HG03432 (cell line): ENCODE measurements at regions not wholly inside any gene's neighbourhood (a gene's known extent, or its start where the extent isn't known, plus 50 kb on each side); places are given as distances from the start of the nearest gene placed in this dataset.
"Not testable (repeated sequence)": the region's sequence is repeated elsewhere in the genome, so short reads cannot be mapped to it uniquely, and the experiment has no call there.

Experiments
- ATAC-seq: cut with Tn5 transposase; IDR thresholded peaks from one replicate; pipeline ENCODE4 v1.9.1; 2021; ENCODE audit warnings: mild to moderate bottlenecking, moderate library complexity; ENCODE audit not compliant: unreplicated experiment

DNA sequence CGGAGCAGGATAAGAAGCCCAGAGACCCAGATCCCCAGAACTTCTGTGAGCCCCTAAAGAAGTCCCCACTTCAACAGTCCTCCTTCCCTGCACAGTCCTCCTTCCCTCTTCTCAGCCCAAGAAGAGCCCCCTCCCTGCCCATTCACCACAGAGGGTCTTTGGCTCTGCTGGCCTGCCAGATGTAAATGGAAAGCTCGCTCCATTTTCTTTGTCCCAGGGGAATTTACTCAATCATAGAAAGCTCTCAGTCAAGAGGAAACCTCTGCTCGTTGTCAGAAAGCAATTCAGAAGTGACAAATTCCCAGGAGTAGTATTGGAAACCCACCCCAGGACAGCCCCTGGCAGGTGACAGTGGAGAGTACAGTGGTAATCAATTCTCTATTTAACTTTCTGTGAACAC lies 105.5 kb upstream of the SMAD3 start:
- ATAC-seq: no peak

DNA sequence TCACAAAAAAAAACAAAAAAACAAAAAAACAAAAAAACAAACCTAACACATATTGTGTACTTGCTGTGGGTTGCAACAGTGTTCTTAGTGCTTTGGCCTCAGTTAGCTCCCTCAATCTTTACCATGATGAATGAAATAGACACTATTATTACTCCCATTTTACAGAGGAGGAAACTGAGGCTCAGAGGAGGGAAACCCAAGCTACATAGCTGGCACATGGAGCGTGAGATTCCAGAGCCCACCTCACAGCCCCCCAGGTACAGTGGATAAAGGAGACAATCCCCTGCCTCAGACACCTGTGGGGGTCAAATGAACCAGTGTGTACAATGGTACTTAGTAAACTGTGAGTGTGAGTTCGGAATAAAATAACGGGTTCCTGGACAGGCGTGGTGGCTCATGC lies 104.9 kb upstream of the SMAD3 start:
- ATAC-seq: no peak

DNA sequence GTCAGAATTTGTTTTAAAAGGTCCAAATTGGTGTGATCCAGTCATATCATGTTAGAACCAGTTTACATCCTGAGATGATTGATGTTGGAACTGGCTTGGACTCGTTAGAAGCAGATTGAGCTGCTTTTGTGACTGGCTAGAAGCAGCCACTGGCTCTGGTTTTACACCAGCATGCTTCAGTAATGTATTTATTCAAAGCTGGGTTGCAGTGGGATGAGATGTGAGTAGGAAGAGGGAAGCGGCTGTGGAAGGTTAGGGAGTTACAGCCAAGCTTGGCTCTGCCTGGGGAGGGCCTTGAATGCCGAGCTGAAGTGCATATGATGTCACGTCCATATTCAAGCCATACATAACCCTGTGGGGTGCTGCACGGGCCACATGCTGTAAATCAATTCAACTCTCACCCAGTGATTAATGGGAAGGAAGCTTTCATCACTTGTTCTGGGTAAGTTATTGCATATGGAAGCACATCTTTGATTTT lies 104.0 kb upstream of the SMAD3 start:
- no peak for ATAC-seq

DNA sequence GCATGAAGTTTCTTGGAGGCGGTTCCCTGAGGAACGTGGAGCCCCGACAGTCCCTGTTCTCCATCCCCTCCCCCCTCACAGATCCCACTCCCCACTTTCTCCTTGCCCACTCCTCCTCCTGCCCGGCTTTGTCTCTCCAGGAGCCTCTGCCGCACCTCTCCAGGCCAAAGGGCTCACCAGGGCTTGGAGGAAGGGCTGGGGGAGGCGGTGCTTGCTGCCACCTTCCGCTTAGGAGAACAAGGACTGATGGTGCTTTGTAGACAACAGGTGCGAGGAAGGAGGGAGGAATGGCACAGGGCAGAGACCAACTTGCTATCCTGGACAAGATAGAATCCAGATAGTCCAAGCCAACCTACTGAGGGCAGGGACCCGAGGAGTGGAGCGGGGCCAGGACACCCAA lies 103.5 kb upstream of the SMAD3 start:
- ATAC-seq: no peak

DNA sequence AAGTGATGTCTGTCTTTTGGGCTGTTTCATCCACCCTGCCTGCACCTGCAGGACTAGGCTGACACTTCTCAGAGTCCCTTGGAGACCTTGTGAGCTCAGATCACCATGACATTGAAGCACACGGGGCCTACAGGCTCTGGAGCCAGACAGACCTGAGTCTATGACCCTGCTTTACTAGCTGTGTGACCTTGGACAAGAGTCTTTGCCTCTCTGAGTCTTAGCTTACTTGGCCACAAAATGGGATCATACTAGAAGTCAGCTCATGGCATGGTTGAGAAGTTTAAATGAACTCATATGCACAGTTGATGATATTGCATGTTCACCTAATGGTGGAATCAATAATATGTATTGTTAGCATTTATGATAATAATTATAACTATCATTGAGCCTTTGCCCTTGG lies 102.9 kb upstream of the SMAD3 start:
- ATAC-seq: no peak

DNA sequence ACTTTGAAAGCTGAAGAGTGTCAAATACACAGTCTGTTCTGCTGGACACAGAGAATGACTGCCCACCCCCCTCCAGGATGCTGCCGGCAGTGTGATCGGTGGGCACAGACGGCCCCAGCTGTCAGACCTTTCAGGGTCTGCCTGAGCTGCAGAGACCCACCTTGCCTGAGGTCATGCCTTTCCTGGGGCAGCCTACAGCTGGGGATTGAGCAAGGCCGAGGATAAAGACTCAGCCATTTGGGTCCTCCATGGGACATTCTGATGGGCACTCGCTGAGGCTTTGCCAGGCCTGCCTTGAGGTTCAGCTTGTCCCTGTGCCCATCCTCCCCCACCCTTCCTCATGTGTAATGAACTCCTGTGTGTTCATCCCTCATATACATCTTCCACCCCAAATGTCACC lies 102.3 kb upstream of the SMAD3 start:
- ATAC-seq: no peak

DNA sequence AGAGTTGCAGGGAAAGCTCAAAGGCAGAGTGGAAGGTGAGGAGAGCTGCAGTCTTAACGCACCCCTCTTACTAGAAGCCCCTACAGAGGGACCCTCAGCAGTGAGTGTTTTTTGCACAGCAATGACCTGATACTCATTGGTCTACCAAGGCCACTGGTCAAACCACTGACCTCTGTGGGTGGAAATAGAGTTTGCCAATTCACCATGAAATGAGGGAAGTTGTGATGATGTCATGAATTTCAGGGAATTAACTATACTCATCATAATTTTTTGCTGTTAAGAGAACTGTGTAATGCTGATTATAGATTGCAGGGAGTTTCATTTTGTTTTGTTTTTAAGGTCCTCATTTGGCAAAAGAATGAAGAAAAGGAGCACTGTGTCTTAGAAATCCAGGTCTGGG lies 101.7 kb upstream of the SMAD3 start:
- no peak for ATAC-seq

DNA sequence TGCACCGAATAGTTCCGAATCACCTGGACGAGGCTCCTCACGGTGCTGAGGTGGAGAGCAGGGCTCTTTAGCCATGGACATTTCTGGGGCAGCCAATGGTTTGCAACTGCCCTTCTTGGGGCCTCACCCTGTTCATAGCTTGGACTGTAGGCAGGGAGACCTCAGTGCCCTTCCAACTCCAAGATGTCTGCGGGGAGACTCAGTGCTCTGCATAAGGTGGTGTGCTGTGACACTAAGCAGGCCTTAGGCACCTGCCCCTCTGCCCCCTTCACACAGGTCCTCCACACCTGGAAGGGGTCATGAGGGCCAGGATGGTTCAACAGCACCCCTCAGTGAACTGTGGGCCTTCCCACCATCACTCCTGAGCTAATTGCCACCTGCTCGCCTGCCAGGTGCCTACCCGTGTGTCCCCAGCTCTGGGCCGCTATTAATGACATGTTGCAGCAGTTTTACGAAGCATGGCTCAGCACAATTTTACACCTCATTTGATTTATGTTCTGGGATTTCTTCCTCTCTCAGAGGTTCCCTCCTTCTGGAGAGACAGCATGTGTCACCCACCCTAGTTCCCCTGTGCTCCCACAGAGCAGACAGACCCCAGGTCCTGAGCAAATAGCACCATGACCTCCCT lies 101.2 kb upstream of the SMAD3 start:
- ATAC-seq: no peak

DNA sequence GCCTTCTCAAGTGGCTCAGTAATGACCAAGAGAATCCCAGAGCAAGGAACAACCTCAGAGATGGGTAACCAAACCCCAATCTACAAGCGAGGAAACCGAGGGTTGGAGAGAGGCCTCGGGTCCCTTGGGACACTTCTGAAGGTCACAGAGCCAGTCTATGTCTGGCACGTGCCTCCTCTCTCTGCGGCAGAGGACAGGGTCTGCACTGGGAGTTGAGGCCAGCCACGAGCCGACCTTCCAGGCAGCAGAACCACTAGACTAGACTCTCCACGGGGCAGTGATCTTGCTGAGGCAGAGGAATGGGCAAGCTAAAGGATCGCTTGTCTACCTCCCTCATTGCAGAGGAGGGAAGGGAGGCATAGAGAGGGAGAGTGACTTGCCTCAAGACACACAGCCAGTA lies 100.6 kb upstream of the SMAD3 start:
- no peak for ATAC-seq

DNA sequence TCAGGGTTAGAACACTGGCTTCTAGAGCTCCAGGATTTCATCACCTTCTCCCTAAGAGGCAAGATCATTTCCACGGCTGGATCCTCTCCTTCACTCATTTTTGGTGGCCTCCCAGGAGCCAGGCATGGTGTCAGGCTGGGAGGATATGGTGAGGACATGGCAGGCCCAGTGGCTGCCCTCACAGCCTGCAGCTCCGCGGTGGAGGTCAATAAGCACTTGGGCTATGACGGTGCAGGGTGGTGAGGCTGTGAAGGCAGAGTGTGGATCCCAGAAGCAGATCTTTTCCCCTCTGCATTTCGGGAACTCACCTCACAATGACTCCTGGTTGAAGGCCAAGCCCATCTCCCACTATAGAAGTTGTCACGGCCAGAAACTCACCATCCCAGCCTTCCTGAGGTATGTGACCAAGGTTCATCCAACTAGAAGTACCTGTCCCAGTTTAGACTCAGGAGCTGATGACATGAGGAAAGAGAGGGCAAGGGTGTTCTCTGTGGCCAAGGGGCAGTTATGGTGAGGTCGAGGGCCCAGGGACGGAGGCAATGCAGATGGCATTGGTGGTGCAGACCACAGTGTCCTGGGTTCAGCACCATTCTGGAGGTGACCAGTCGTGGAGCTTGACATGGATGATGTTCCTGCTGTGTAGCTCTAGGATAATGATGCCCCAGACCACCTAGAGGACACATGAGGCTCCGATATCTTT lies 100.1 kb upstream of the SMAD3 start:
- ATAC-seq: no peak

DNA sequence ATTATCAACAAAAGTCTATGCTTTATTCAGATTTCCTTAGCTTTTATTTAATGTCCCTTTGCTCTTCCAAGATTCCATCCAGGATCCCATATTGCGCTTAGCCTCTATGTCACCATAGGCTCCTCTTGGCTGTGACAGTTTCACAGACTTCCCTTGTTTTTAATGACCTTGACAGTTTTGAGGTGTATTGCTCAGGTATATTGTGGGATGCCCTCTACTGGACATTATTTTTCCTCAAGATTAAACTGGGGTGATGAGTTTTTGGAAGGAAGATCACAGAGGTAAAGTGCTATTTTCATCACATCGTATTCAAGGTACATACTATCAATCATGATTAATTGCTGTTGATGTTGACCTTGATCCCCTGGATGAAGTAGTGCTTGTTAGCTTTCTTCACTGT lies 99.1 kb upstream of the SMAD3 start:
- ATAC-seq: no peak

DNA sequence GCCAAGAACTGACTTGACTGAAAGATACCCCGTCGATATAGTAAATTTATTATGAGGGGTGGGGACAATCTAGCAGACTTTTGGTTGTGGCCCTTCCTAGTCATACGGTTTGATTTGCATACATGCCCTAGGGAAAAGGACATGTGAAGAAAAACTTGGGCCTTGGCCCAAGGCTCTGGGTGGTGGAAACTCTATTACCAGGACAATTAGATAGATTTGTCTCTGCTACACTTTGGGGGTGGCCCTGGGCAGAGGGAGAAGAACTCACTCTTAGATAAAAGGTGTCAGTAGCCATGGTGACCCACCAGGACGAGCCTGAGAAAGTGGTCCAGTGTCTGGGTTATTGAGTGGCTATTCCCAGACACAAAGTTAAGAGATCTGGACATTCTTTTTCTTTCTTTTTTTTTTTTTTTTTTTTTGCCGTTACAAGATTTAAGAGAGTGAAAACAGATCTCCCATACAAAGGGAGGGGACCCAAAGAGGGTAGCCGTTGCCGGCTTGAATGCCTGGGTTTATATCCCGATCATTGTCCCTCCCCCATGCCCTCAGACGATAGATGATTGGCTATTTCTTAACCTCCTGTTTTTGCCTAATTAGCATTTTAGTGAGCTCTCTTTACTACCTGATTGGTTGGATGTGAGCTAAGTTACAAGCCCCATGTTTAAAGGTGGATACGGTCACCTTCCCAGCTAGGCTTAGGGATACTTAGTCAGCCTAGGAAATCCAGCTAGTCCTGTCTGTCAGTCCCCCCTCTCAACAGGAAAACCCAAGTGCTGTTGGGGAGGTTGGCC lies 96.4 kb upstream of the SMAD3 start:
- ATAC-seq: no peak

DNA sequence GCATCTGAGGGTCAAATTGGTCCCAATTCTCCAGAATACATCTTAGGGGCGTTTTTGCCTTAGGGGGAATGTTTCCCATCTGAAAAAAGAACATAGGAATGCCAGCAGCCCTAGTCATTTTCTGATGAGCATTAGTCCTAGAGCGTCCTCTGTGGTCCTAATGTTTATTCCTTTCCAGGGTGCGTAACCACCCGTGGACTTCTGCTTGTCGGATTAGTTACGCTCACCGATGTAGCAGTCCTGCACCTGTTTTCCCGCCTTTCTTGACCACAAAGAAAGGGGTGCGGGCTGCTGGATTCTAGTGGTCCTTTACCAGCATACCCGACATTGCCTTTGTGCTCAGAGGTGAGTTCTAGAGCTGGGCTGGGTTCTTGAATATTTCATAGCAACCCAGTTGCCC lies 91.3 kb upstream of the SMAD3 start:
- not testable (repeated sequence) for ATAC-seq

DNA sequence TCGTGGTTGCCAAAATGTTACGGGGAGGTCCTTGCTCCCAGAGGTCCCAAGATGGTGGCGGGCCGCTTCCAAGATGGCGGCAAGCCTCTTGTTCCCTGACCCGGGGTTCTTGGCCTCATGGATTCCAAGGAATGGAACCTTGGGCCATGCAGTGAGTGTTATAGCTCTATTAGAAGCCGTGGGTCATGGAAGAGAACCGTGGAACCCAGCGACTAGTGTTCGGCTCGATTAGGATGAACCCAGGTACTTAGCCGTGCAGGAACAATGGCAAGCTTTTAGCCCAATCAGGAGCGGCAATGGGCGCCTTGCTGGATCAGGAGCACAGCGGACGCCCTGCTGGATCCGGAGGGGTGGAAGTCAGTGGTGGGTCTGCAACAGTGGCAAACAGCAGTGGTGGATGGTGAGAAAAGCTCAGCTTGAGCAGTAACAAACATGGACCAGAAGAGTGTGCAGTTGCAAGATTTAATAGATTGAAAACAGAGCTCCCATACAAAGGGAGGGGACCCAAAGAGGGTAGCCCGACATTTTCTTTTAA lies 89.2 kb upstream of the SMAD3 start:
- not testable (repeated sequence) for ATAC-seq

DNA sequence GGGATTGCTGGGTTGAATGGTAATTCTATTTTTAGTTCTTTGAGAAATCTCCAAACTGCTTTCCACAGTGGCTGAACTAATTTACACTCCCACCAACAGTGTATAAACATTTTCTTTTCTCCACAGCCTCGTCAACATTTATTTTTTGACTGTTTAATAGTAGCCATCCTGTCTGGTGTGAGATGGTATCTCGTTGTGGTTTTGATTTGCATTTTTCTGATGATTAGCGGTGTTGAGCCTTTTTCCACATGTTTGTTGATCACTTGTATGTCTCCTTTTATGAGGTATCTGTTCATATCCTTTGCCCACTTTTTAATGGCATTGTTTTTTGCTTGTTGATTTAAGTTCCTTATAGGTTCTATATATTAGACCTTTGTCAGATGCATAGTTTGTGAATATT lies 85.1 kb upstream of the SMAD3 start:
- not testable (repeated sequence) for ATAC-seq

DNA sequence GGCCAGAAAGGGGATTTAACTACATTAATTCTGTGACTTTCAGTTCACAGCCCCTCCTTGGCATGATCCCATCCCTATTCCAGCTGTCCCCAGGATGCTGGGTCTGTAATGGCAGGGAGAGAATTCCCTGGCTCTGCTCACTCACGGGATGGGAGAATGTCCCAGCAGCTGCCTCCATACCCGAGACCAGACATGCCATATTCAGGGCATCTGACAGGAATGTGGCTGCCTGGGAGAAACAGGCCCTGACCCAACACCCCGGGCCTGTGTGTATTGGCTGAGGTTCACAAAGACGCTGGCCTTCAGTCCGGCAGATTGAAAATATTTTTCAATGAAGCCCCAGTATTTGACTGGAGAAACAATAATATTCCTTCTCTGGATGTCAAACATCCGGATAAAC lies 83.6 kb upstream of the SMAD3 start:
- no peak for ATAC-seq

DNA sequence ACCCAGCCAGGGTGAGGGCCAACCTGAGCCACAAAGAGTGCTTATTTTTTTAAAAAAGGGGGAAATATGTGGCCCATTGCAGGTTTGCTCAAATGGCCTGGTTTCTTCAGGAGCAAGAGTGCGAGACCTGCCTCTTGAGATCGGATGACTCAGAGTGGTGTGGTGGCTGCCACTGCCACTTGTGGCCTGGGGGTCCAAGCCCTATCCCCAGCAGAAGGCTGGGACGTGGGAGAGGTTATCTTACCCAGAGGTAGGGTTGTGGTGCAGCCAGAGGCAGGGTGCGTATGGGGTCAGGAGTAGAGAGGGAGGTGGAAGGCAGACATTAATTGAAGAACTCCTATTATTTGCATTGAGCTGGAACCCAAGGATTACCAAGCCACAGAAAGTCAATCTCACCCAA lies 83.2 kb upstream of the SMAD3 start:
- ATAC-seq: no peak

DNA sequence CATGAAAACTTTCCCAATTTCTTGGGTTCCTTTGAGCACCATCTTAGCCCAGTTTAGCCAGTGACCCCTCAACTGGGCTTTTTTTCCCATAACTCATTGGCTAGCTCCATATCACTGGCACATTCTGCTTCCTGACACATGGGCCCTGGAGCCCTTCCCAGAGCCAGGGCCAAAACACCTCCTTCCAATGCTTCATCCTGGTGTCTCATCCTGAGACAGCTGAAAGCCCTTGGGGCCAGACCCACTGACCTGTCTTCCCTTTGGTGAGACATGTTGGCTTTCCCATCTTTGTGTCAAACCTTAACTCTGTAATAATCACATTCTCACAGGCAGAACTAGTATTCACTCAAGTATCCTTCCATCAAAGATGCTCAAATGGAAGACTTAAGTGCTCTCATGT lies 82.6 kb upstream of the SMAD3 start:
- no peak for ATAC-seq

DNA sequence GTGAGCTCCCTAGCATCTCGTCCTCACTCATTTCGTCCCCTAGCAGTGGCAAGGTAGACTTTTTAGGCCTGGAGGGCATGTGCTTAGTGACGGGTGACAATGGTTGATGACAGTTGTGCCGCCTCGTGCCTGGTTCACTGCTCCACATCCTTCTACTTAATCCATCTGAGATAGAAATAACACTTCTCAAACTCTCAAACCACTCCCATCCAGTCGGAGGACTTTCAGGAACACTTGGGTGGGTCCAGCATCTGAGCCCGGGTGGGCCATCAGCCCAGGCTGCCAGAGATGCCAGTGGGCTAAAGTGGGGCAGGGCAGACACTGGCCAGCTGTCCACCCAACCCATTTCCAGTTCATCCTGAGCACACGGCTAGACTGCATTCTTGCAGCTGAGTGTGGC lies 79.7 kb upstream of the SMAD3 start:
- no peak for ATAC-seq

DNA sequence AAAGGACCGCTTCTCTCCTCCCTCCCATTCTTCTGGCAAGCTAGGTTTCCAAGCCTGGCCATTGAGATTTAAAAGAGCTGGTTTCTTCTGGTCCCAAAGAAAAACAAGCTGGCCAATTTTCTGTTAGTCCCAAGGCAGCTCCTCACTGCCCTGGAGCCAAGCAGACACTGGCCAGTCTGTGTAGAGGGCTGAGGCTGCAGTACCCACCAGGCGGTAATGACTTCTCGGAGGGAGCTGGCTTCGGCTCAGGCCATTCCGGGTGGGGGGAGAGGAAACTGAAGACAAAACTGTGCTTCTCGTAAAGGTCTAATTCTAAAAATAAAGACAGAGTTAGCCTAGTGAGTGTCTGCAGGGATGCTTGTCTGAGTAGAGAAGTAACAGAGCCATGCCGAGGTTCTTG lies 78.5 kb upstream of the SMAD3 start:
- ATAC-seq: no peak

DNA sequence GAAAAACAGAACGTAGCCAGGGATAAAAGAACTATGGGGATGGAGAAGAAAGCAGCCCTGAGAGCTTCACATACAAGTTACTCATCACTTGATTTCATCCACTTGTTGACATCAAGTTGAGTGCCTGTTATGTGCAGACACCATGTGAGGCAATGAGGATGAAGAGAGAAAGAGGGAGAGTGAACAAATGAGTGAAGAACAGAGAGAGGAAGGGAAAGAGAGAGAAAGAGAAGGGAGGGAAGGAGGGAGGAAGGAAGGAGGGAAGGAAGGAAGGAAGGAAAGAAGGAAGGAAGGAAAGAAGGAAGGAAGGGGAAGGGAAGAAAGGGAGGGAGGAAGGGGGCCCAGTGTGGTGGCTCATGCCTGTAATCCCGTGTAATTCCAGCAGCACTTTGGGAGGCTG lies 72.3 kb upstream of the SMAD3 start:
- ATAC-seq: no peak
